A549 (cell line): ENCODE measurements at regions not wholly inside any gene's neighbourhood (a gene's known extent, or its start where the extent isn't known, plus 50 kb on each side); places are given as distances from the start of the nearest gene placed in this dataset.

Experiments used
- FOSL2 ChIP-seq, 2 experiments: fragments of 450-650 bp in 1 of 2; fragments of >200 bp in 1 of 2; sonication (Bioruptor Twin) in 1 of 2; formaldehyde crosslinking; IDR thresholded peaks; 2 replicates each; pipeline versions ENCODE4 v1.5.0 to v1.6.1; 2016 to 2020; ENCODE audit warnings: mild to moderate bottlenecking in 1 of 2, moderate library complexity in 1 of 2
- MAFK ChIP-seq: fragments of 450-650 bp; IDR thresholded peaks from 2 replicates; pipeline ENCODE4 v1.6.1; 2014; ENCODE audit not compliant: partially characterized antibody

DNA sequence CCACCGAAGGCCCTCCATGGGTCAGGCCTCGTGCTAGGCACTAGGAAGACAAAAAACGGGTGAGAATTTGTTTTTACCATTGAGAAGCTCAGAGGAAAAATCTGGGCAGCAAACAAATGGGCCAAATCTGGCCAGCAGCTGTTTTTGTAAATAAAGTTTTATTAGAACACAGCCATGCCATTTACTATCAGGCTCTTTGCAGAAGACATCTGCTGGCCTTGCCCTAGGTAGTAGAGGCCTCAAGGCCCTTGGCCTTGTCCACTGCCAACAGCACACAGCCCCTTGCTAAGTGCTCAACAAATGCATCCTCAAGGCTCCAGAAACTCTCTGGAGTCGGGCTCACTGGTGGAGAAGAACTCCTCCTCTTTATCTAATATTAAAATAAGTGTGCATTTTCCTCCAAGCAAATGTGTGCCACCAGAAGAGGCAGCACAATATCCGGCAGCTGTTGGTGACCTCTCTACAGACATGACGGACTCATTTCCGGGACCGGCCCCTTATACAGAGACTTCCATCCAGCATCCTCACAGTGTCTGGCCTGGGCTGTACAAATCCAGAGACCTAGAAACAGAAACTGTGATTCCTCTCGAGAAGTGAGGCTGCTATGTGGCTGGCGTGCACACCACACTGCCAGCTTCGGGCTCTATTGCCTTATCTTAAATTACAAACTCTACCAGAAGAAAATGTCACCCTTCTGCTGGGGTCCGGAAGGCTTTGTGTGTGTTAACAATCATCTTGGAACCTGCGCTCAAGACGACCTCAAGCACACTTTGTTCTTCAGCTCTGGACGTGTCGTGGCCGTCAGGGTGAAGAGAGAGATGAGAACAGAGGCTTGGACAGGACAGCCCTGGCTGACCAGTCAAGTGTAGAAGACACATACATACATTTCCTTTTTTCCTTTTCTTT lies 203.9 kb downstream of the TOMM20 start:
- TF ChIP-seq FOSL2 (IDR thresholded peaks at IDR 0.05) (no peak), FOSL2 (CRISPR knock-in tag; IDR thresholded peaks at IDR 0.05) (no peak), MAFK (no peak)
